ENCODE measurements at regions not wholly inside any gene's neighbourhood (a gene's known extent, or its start where the extent isn't known, plus 50 kb on each side); places are given as distances from the start of the nearest gene placed in this dataset.

DNA sequence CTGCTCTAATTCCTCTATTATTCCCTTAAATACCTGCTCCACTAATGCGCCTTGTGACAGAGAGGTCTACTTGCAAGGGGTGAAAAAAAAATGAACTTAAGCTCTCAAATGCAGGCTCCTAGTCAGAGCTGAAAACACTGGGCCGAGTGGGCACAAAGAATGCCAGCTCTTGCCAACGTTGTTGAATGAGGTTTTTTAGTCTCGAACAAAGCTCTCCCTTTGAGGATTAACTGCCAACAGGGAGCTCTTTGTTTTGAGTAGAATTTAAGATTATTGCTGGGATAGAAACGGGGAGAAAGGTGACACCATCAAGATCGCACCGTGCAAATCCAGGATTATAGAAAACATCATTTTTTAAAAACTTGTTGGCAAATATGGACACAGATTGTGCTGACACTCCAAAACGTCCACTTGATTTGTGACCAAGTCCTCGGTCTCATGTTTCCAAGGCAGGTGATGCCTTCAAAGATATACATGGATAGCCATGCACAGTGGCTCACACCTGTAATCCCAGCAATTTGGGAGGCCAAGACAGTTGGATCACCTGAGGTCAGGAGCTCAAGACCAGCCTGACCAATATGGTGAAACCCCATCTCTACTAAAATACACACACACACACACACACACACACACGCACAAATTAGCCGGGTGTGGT is 163.2 kb downstream of the BMP7 start:
- Histone ChIP-seq H3F3A (ENCODE audit: control insufficient read depth, insufficient read depth) (no peaks in the 10 kb centered on the region), H3K9me2 (replicated peaks; ENCODE audit: control insufficient read depth, low read length) (no peaks in the 10 kb centered on the region), H3K4me2 (ENCODE audit: low read length) (no peak overlapping the region), H3K79me2 (ENCODE audit: control insufficient read depth, low read length) (no peaks in the 10 kb centered on the region), H3K4me1 (ENCODE audit: control insufficient read depth, low read length) (peaks cover 6% of the 10 kb centered on the region), H4K20me1 (ENCODE audit: control insufficient read depth, insufficient read depth, low read depth, low read length) (no peaks in the 10 kb centered on the region), H3K36me3 (ENCODE audit: control insufficient read depth, low read length) (no peaks in the 10 kb centered on the region), H3K4me3 (ENCODE audit: low read length) (no peak overlapping the region), H3K27me3 (ENCODE audit: control insufficient read depth, low read length) (peaks cover 59% of the 10 kb centered on the region), H3K9me3 (ENCODE audit: control insufficient read depth, insufficient read depth, low read length) (no peaks in the 10 kb centered on the region), H3K27ac (ENCODE audit: low read depth, low read length) (no peak overlapping the region)
- TF ChIP-seq, protein P1, sequence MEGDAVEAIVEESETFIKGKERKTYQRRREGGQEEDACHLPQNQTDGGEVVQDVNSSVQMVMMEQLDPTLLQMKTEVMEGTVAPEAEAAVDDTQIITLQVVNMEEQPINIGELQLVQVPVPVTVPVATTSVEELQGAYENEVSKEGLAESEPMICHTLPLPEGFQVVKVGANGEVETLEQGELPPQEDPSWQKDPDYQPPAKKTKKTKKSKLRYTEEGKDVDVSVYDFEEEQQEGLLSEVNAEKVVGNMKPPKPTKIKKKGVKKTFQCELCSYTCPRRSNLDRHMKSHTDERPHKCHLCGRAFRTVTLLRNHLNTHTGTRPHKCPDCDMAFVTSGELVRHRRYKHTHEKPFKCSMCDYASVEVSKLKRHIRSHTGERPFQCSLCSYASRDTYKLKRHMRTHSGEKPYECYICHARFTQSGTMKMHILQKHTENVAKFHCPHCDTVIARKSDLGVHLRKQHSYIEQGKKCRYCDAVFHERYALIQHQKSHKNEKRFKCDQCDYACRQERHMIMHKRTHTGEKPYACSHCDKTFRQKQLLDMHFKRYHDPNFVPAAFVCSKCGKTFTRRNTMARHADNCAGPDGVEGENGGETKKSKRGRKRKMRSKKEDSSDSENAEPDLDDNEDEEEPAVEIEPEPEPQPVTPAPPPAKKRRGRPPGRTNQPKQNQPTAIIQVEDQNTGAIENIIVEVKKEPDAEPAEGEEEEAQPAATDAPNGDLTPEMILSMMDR (IDR thresholded peaks at IDR 0.05; ENCODE audit: low read depth, low read length, poor library complexity, severe bottlenecking): no peak
- TF ChIP-seq EZH2phosphoT487 (IDR thresholded peaks at IDR 0.05; ENCODE audit: borderline replicate concordance, low read length): no peak

DNA sequence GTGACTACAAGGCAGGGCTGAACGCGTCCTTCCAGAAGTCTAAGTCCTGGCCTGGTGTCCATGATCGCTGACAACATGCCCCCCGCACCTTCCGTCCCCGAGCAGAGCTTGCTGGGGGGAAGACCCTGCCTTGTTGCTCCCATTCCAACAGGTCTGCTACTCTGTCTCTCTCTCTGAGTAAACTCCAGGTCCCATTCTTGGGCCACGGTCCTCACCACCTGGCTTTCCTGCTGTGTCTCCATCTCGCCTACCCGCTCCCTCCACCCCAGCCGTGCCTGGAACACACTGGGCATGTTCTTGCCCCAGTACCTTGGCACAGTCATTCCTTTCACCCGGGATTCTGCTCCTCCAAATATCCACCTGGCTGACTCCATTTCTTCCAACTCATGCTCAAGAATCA is 162.3 kb downstream of the BMP7 start:
- no peaks in the 10 kb centered on the region for H3F3A ChIP-seq (ENCODE audit: control insufficient read depth, insufficient read depth)
- TF ChIP-seq, protein P1 (IDR thresholded peaks at IDR 0.05; ENCODE audit: low read depth, low read length, poor library complexity, severe bottlenecking): no peak
- no peak for TF ChIP-seq EZH2phosphoT487 (IDR thresholded peaks at IDR 0.05; ENCODE audit: borderline replicate concordance, low read length)
- H3K4me2 ChIP-seq (ENCODE audit: low read length): no peak overlapping the region
- H3K4me3 ChIP-seq (ENCODE audit: low read length): no peak overlapping the region
- no peaks in the 10 kb centered on the region for H3K9me2 ChIP-seq (replicated peaks; ENCODE audit: control insufficient read depth, low read length)
- H3K4me1 ChIP-seq (ENCODE audit: control insufficient read depth, low read length): peaks cover 6% of the 10 kb centered on the region
- no peaks in the 10 kb centered on the region for H3K9me3 ChIP-seq (ENCODE audit: control insufficient read depth, insufficient read depth, low read length)
- no peaks in the 10 kb centered on the region for H4K20me1 ChIP-seq (ENCODE audit: control insufficient read depth, insufficient read depth, low read depth, low read length)
- H3K79me2 ChIP-seq (ENCODE audit: control insufficient read depth, low read length): no peaks in the 10 kb centered on the region
- H3K27ac ChIP-seq (ENCODE audit: low read depth, low read length): no peak overlapping the region
- peaks cover 61% of the 10 kb centered on the region for H3K27me3 ChIP-seq (ENCODE audit: control insufficient read depth, low read length)
- H3K36me3 ChIP-seq (ENCODE audit: control insufficient read depth, low read length): no peaks in the 10 kb centered on the region

DNA sequence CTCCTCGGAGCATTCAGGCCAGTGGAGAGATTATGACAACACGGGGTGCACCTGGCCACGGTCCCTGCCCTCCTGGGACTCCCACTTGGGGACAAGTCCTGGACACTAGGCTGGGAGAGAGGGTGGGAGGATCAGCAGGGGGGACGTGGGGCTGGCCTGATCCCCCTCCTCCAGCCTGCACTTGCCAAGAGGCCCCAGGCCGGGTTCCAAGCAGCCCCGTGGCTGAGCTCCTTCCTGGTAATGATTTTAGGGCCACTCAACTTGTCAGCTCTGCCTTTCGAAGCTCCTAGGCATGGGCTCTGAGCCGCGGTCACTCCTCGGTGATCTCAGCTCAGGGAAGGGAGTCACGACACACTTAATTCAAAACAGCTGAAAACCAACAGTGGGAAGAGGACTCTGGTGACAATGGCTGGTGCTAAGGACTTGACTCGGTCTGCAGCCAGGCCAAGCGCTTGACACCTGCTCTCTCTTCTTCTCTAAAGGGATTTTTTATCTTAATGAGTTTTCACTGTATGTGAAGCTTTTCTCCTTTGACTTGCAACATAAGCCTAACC is 161.7 kb downstream of the BMP7 start:
- H3F3A ChIP-seq (ENCODE audit: control insufficient read depth, insufficient read depth): no peaks in the 10 kb centered on the region
- H4K20me1 ChIP-seq (ENCODE audit: control insufficient read depth, insufficient read depth, low read depth, low read length): no peaks in the 10 kb centered on the region
- H3K4me1 ChIP-seq (ENCODE audit: control insufficient read depth, low read length): peaks cover 6% of the 10 kb centered on the region
- H3K9me2 ChIP-seq (replicated peaks; ENCODE audit: control insufficient read depth, low read length): no peaks in the 10 kb centered on the region
- no peak overlapping the region for H3K4me3 ChIP-seq (ENCODE audit: low read length)
- H3K27ac ChIP-seq (ENCODE audit: low read depth, low read length): no peak overlapping the region
- H3K79me2 ChIP-seq (ENCODE audit: control insufficient read depth, low read length): no peaks in the 10 kb centered on the region
- H3K9me3 ChIP-seq (ENCODE audit: control insufficient read depth, insufficient read depth, low read length): no peaks in the 10 kb centered on the region
- no peak overlapping the region for H3K4me2 ChIP-seq (ENCODE audit: low read length)
- peaks cover 55% of the 10 kb centered on the region for H3K27me3 ChIP-seq (ENCODE audit: control insufficient read depth, low read length)
- H3K36me3 ChIP-seq (ENCODE audit: control insufficient read depth, low read length): no peaks in the 10 kb centered on the region
- TF ChIP-seq EZH2phosphoT487 (IDR thresholded peaks at IDR 0.05; ENCODE audit: borderline replicate concordance, low read length): no peak
- TF ChIP-seq, protein P1 (IDR thresholded peaks at IDR 0.05; ENCODE audit: low read depth, low read length, poor library complexity, severe bottlenecking): no peak
